GF-D8 (cell line): ENCODE measurements at regions not wholly inside any gene's neighbourhood (a gene's known extent, or its start where the extent isn't known, plus 50 kb on each side); places are given as distances from the start of the nearest gene placed in this dataset.

Experiments
- DNase-seq: peaks from one replicate; lab custom pipeline; 2025; lab: John Stamatoyannopoulos, UW

DNA sequence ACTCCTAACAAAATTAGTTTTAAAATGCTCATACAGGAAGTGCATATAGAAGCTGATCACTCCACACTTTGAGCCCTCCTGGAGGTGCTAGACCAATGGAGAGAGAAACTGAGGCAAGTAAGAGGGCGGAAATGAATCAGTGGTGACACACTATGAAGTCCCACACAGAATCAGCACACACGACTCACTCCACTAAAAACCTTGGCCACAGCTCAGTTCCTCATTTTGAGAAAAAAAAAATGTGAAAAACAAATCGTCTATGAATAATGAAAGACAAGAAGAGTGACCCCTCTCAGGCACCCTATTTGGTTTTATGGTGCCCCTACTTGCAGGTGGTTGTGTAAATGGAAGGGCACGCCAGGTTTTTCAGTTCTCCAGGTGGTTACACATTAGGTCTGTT is 675.1 kb upstream of the BRINP3 start:
- no peak for DNase-seq

DNA sequence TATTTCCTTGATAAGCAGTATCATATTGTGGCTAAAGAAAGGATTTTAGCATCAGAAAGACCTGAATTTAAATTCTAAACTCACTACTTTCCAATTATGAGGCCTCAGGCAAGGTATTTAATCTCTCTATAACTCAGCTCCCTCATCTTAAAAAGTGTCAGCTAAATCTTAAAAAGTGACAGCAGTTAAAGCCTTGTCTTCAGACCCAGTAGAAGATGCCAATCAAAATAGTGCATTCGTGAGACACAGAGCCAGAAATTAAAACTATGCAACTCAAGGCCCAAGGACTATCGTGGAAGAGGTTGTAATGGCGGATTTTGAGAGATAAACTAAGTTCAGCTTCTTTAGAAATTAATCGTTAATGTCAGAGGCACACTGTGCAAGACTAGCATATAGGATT is 677.5 kb upstream of the BRINP3 start:
- DNase-seq = no peak

DNA sequence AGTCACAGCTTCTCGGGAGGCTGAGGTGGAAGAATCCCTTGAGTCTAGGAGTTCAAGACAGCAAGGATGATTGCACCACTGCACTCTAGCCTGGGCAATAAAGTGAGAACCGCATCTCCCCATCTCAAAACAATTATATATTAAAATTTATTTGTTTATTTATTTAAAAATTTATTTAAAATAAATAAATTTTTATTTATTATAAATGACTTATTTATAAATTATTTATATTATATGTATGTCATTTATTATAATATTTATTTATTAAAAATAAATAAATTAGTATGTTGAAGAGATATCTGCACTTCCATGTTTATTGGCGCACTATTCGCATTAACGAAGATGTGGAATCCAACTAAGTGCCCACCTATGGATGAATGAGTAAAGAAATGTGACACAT is 683.2 kb upstream of the BRINP3 start:
- DNase-seq = no peak

DNA sequence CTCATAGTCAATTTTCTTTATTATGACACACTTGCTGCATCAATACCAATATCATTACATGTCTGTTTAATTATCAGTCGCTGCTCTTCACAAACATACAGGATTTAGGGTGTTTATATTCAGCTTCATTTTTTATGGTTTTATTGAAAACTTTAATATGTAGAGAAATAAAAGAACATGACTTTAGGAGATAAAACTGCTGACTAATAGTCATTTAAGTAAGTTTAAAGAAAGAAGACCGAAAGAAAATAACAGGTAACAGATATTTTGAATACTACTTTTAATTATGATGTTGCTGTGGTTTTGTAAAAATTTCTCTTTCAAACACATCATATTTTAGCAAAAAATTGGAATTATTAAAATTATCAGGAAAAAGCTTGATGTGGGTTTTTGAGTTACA is 685.1 kb upstream of the BRINP3 start:
- DNase-seq = no peak

DNA sequence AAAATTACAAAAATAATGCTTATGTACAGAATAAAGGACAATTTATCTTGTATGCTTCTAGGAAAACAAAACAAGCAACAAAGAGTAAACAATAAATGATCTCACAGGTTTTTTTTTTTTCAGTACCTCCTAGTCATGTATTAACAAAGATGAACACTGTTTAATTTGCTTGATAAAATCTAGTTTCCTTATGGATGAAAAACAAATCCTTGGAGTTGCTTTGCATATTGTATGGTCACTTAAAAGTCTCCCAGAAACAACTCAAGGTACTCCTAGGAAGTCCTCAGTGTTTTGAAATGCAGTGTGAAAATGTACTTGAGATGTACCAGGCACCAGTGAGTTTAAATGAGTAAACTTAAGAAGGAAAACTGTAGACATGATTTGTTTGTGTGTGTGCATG is 686.0 kb upstream of the BRINP3 start:
- no peak for DNase-seq

DNA sequence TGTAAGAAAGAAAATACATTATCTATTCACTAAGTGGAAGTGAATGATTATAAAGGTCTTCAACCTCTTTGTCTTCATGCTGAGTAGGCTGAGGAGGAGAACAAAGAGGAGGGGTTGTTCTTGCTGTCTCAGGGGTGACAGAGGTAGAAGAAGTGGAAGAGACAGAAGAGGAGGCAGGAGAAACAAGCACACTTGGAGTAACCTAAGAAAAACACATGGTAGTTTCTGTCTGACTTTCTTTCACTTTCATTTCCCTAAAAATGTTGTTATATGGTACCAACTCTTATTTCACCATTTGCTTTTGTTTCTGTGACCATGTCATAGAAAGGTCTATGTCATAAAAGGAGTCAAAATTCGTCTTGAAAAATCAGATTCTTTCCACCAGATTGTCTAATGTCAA is 696.6 kb upstream of the BRINP3 start:
- no peak for DNase-seq

DNA sequence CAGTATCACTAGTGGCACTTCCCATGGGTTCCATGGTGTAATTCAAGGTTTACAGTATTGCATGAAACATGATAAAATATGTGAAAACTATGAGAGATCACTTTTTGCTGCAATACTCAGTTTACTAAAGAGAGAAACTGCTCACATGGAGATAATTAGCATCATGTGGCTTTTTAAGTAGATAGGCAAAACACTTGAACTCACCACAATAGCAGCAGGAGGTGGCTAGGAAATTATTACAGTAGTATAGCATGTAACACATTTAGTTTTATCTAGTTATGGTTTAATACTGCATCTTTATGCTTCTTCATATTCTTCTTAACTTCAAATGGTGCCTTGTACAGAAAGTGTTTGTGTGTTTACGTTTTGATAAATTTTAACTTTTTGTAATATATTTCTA is 698.5 kb upstream of the BRINP3 start:
- DNase-seq = no peak

DNA sequence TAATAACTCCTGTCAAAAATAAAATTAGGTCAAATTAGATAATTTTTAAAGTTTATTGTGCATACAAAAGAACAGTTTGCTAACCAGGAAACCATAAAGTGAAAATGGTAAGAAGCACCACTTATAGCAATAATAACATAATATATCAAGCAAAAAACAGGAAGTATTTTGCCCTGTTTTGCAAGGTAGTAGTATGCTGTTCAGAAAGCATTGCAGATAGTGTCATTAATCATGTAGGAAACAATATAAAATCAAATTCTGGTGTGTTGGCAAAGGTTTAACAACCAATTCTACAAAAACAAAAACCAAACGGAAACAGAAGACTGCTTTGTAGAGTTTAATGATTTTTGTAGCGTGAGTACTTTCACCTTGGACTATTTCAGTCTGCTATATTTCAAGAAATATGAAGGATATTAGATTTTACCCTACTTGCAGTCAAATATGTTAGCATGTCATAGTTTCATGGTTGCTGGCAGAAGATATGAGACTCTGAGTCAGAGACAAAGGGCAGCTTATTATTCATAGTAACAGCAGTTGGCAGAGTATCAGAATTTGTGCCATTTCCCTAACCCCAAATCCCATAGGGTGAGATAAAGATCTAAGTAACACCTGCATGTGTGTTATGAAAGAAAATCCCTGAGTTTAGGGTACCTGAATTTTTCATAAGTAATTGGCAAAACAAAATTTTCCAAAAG is 729.0 kb upstream of the BRINP3 start:
- DNase-seq = no peak

DNA sequence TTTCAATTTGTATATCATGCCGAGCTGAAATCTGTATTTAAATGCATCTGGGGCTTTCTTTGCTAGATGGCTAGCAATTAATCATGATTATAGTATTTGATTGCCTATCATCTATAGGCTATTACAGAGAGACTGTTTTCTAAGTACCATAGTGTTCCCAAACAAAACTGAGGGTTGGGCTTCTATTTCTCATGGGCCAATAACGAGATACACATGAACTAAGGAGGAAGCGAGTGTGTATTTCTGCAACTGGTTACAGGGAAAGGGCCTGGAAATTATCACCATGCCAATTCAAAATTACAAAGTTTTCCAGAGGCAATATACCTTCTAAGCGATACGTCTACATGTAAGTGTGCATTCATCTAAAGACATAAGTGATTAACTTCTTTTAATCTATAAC is 744.5 kb upstream of the BRINP3 start:
- DNase-seq = no peak

DNA sequence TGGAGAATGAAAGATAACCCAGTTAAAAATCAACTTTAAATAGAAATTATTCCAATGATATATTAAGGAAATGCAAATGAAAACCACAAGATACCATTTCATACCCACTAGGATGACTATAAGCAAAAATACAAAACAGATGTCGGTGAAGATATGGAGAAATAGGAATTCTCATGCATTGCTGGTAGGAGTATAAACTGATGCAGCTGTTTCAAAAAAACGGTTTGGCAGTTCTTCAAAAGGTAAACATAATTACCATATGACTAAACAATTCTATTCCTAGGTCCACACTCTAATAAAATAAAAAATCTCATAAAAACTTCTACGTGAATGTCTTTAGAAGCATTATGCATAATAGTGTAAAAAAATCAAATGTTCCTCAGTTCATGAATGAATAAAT is 763.3 kb upstream of the BRINP3 start:
- DNase-seq = no peak

DNA sequence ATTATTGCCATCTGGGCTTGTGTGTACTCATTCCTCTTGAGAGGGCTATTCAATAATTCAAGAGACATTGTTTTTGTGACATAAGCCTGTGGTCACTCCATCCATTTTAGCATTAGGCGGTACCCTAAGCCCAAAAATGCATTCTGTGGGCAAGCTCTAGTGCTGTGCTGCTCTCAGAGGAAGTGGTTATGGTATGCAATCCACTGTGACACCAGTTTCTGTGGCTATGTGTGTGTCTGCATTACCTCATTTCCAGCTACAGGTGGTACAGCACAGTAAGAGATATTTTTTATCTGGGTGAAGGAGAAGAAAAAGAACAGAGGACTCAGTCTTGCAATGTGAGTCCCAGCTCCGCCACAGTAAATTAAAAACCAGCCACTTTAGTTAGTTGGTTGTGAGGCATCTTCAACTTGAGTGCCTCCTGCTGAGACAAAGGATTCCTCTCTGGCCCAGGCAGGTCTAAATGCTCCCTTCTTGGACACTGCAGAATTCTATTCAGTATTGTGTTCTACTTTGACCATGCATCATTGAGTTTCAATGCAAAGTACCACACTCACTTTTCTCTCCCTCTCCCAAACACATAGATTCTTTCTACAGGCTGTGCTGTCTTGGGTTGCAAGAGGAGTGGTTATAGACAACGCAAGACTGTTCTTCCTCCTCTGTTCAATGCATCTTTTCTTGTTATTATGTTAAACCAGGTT is 777.8 kb upstream of the BRINP3 start:
- peak; percentile 5 for DNase-seq

DNA sequence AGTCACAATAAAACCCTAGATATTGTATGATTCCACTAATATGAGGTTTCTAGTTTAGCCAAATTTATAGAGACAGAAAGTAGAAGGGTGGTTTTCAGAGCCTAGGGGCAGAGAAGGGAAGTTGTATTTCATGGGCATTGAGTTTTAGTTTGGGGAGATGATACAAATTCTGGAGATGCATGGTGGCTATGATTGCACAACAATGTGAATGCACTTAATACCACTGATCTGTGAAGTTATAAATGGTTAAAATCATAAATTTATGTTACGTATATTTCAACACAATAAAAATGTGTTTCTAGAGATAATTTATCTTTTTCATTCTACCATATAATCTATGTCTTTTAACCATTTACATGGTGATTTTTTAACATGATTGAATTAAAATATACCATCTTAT is 779.3 kb upstream of the BRINP3 start:
- DNase-seq = no peak

DNA sequence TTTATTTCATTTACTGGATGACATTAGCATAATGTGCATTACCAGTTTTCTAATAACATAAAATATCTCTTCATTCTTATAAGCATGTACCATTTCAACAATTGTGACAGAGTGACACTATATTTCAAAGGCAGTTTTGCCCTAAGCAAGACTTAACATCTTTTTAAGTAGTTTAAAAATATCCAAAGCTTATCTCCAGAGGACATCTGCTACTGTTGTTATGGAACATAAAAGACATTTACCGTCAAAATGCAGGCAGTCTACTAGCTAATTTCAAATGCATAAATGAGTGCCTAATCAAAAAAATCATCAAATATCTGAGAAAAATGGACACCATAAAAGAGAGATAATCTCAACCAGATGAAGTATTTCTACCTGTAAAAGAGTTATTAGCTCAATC is 782.4 kb upstream of the BRINP3 start:
- DNase-seq = no peak

DNA sequence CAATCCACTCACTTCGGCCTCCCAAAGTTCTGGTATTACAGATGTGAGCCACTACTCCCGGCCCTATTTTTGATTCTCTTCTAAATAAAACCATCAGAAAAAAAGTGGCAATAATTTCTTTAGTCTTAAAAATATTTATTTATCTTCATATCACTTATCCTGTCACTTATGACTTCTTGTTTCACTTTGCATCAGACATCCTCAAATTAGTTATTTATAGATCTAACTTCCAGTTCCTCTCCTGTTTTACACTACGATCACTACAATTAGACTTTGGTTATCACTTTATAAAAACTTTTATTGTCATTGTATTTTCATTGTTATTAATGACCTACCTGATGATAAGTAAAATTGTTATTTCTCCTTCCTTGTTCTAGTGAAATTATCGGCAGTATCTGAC is 783.4 kb upstream of the BRINP3 start:
- no peak for DNase-seq

DNA sequence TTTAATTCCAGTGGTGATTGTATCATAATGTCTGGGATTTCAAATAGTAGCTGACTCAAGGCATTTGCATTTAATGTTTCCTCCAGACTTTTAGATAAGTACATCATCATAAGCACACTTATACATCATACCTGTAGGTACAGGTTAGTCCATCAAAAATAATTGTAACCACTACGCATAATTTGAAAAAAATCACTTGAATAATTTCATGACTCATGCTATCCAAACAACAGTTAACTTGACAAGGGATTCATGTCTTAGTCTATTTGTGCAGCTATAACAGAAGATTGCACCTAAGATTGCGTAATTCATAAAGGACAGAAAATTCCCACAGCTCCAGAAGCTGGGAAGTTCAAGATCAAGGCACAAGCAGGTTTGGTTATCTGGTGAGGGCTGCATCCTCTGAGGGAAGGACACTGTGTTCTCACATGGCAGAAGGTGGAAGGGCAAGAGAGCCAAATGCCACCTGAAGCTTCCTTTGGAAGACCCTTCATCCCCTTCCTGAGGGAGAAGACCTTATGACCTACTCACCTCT is 801.7 kb upstream of the BRINP3 start:
- DNase-seq = no peak

DNA sequence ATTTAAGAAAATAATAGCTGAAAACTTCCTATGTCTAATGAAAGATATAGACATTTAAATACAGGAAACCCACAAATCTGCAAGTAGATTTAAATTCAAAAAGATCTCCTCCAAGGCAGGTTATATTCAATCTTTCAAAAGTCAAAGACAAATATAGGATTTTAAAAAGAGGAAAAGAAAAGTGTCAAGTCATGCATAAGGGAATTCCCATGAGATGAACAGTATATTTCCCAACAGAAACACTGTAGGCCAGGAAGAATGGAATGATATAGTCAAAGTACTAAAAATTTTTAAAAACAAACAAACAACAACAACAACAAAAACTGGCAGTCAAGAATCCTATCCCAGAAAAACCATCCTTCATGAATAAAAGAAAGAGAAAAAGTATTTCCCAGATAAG is 806.5 kb upstream of the BRINP3 start:
- DNase-seq = no peak

DNA sequence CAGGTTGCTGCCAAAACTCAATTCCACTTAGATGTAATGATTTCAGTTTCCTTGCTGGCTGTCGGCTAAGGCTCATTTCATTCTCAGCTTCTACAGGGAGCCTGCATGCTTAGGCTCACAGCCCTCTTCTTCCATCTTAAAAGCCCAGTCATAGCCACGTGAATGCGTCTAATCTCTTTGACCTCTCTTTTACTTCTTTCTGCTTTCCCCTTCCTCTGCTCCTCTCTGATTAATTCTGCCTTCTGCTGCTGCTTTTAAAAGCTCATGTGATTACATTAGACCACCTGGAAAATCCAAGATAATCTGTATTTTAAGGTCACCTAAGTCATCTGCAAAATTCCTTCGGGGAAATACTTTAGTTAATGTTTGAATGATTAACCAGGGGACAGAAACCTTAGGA is 812.8 kb upstream of the BRINP3 start:
- no peak for DNase-seq

DNA sequence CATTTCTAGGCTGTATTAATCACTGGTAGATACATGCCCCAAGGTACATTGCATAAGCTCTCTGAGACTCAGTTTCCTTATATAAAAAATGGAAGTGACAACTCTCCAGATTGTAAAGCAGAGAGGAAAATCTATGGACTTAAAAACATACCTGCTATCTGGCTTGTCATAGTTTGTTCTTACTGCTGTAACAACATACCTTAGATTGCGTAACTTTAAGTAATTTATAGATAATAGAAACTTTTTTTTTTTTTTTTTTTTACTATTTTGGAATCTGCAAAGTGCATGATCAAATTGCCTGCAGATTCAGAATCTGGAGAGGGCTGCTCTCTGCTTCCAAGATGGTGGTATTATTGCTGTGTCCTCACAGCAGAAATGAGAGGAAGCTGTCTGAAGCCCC is 827.7 kb upstream of the BRINP3 start:
- no peak for DNase-seq

DNA sequence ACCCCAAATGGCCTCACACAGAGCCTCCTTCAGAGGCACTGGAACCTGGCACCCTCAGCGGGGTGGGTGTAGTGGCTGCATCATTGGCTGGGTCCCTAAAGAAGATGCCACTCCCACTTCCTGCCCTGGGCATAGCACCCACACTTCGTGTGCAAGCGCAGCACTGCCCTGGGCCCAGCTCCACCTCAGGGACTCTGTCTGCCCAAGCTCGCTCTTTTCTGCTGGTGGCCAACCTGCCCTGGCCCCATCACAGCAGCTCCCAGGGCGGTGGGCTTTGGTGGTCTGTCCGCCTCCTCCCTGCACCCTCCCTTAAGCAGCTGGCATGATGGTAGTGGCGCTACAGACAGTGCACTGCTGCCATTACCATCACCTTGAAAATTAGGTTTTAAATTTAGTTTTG is 829.3 kb upstream of the BRINP3 start:
- no peak for DNase-seq

DNA sequence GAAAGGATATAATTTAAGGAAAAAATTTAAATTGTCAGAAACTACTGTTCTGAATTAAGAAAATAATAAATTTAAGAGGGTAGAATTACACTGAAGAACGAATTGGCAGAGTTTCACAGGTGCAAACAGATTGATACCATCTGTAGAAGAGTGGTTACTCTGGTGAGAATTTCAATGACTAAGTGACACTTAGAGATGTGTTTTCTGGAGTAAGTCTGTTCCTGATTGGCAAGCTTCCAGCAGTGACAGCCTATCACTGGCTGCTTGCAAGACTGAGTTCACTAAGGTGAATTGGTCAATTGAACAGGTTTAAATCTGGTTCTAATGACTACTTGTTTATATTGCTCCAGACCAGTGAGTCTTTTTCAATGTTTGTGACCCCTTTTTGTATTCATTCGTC is 838.2 kb upstream of the RGS18 start:
- DNase-seq = no peak

DNA sequence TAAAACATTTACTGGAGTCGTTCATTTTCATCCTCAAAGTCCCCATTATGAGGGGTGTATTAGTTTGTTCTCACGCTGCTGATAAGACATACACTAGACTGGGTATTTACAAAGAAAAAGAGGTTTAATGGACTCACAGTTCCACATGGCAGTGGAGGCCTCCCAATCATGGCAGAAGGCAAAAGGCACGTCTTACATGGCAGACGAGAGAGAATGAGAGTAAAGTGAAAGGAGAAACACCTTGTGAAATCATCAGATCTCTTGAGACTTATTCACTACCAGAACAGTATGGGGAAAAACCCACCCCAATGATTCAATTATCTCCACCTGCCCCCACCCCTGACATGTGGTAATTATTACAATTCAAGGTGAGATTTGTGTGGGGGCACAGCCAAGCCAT is 830.4 kb upstream of the RGS18 start:
- no peak for DNase-seq

DNA sequence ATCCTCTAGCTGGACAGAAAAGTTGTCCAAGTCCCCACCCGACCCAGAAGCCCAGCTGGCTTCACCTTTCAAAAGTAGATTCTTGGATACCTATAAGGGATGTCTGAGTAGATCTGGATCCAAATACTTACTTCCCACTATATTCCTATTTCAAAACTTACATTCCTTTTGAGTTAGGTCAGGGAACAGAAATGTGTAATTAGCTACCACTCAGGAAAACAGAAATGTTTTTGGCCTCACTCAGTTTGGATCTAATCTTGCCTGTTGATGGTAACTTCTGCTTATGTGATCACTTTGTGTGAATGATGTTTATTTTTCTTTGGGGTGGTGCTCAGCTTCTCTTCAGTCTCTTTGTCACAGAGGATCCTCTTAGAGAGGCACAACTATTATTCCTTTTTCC is 814.4 kb upstream of the RGS18 start:
- no peak for DNase-seq

DNA sequence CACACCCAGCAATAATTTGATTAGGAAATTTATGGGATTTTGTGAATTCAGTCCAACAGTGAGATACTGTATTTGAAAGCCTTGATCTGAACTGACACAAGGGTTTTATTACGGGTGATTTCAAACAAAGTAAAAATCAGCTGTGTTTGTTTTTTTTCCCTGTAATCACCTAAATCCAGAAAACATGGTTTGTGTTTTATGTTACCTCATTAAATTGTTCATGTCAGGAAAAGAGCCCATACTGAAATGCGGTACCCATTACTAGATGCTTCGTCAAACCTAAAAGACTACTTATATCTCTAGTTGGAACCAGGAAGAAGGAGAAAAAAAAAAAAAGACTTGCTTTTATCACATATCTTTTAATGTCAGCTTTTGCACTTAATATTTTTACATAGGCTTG is 811.9 kb upstream of the RGS18 start:
- no peak for DNase-seq

DNA sequence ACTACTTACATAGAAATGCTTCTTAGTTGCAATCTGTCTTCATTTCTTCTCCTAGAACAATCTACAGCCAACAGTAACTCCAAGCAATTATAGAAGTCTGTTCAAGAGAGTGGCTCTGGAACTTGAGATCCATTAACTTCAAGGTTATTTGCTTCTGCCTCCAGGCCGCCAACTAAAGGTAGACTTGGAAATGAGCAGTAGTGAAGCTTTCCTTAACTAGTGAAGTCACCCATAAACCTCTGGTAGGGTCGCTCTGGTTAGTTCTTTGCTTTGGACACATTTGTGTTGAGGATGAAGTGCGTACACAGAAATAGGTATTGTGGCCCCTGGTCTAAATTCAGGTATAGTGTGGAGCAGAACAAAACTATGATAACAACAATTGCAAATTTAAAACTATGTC is 809.9 kb upstream of the RGS18 start:
- DNase-seq = no peak
